H9 (cell line): ENCODE measurements at regions not wholly inside any gene's neighbourhood (a gene's known extent, or its start where the extent isn't known, plus 50 kb on each side); places are given as distances from the start of the nearest gene placed in this dataset.

Source experiments
- DNase-seq: peaks from one replicate; pipeline ENCODE4 v3.0.0-alpha.2; 2017
- H2AFZ ChIP-seq: one replicate; pipeline ENCODE4 v1.6.1; 2013; ENCODE audit warnings: mild to moderate bottlenecking, low read length, control low read depth, moderate library complexity
- H2AK5ac ChIP-seq: 2 replicates; pipeline ENCODE4 v1.6.1; 2013; ENCODE audit warnings: low read length, control low read depth, mixed read lengths; ENCODE audit not compliant: insufficient read length
- H2BK120ac ChIP-seq: one replicate; pipeline ENCODE4 v1.6.1; 2013; ENCODE audit warnings: low read depth, mild to moderate bottlenecking, low read length, control low read depth, inconsistent platforms; ENCODE audit not compliant: poor library complexity, severe bottlenecking
- H2BK12ac ChIP-seq: 2 replicates; pipeline ENCODE4 v1.6.1; 2013; ENCODE audit warnings: low read length, control low read depth, mixed read lengths, low read depth; ENCODE audit not compliant: insufficient read length
- H2BK15ac ChIP-seq: 2 replicates; pipeline ENCODE4 v1.6.1; 2013; ENCODE audit warnings: low read depth, low read length, control low read depth
- H2BK20ac ChIP-seq: one replicate; pipeline ENCODE4 v1.6.1; 2013; ENCODE audit warnings: low read depth, mild to moderate bottlenecking, low read length, control low read depth, inconsistent platforms; ENCODE audit not compliant: poor library complexity, severe bottlenecking
- H2BK5ac ChIP-seq: 2 replicates; pipeline ENCODE4 v1.6.1; 2013; ENCODE audit warnings: low read length, control low read depth, mixed read lengths; ENCODE audit not compliant: insufficient read length
- H3K14ac ChIP-seq: 2 replicates; pipeline ENCODE4 v1.6.1; 2013; ENCODE audit warnings: low read length, control low read depth; ENCODE audit not compliant: insufficient read depth
- H3K18ac ChIP-seq: 2 replicates; pipeline ENCODE4 v1.6.1; 2013; ENCODE audit warnings: low read depth, mild to moderate bottlenecking, mixed read lengths, low read length, control low read depth; ENCODE audit not compliant: insufficient read length
- H3K23ac ChIP-seq: 2 replicates; pipeline ENCODE4 v1.6.1; 2013; ENCODE audit warnings: low read length, control low read depth, mixed read lengths, low read depth; ENCODE audit not compliant: insufficient read length
- H3K23me2 ChIP-seq: 2 replicates; pipeline ENCODE4 v1.6.1; 2013; ENCODE audit warnings: low read depth, mild to moderate bottlenecking, mixed read lengths, low read length, control low read depth; ENCODE audit not compliant: insufficient read length, poor library complexity, severe bottlenecking
- H3K27ac ChIP-seq: 2 replicates; pipeline ENCODE4 v1.5.1; 2013; ENCODE audit warnings: low read length, control low read depth, mixed read lengths, low read depth; ENCODE audit not compliant: insufficient read length
- H3K27me3 ChIP-seq: 2 replicates; pipeline ENCODE4 v1.6.1; 2013; ENCODE audit warnings: low read length, control low read depth, inconsistent platforms; ENCODE audit not compliant: insufficient read depth
- H3K4ac ChIP-seq: 2 replicates; pipeline ENCODE4 v1.6.1; 2013; ENCODE audit warnings: low read depth, mild to moderate bottlenecking, control low read depth, inconsistent platforms, low read length, moderate library complexity
- H3K4me1 ChIP-seq: 2 replicates; pipeline ENCODE4 v1.6.1; 2013; ENCODE audit warnings: low read length, control low read depth, inconsistent platforms; ENCODE audit not compliant: insufficient read depth
- H3K4me2 ChIP-seq: 2 replicates; pipeline ENCODE4 v1.6.1; 2013; ENCODE audit warnings: low read length, control low read depth, mixed read lengths; ENCODE audit not compliant: insufficient read length, insufficient read depth
- H3K56ac ChIP-seq: 2 replicates; pipeline ENCODE4 v1.6.1; 2013; ENCODE audit warnings: low read depth, mild to moderate bottlenecking, mixed read lengths, low read length, control low read depth; ENCODE audit not compliant: insufficient read length
- H3K79me1 ChIP-seq: 2 replicates; pipeline ENCODE4 v1.6.1; 2013; ENCODE audit warnings: low read depth, mild to moderate bottlenecking, moderate library complexity, low read length, control low read depth, inconsistent platforms; ENCODE audit not compliant: insufficient read depth, poor library complexity, severe bottlenecking
- H3K79me2 ChIP-seq: 2 replicates; pipeline ENCODE4 v1.6.1; 2013; ENCODE audit warnings: low read length, control low read depth, inconsistent platforms; ENCODE audit not compliant: insufficient read depth
- H3K9ac ChIP-seq: 2 replicates; pipeline ENCODE4 v1.6.1; 2013; ENCODE audit warnings: low read length, control low read depth, mixed read lengths; ENCODE audit not compliant: insufficient read length; ENCODE audit errors: extremely low read depth
- H3K9me3 ChIP-seq: one replicate; pipeline ENCODE4 v1.6.1; 2013; ENCODE audit warnings: low read depth, low read length, inconsistent platforms; ENCODE audit not compliant: control insufficient read depth
- H3T11ph ChIP-seq: one replicate; pipeline ENCODE4 v1.6.1; 2013; ENCODE audit warnings: mild to moderate bottlenecking, low read length, control low read depth, inconsistent platforms
- H4K20me1 ChIP-seq: one replicate; pipeline ENCODE4 v1.6.1; 2013; ENCODE audit not compliant: control insufficient read depth, insufficient read length, insufficient read depth
- H4K5ac ChIP-seq: 2 replicates; pipeline ENCODE4 v1.6.1; 2013; ENCODE audit warnings: low read depth, mild to moderate bottlenecking, mixed read lengths, low read length, control low read depth; ENCODE audit not compliant: insufficient read length
- H4K8ac ChIP-seq: replicated peaks from 2 replicates; pipeline ENCODE4 v1.6.1; 2013; ENCODE audit warnings: low read length, control low read depth, mixed read lengths, low read depth; ENCODE audit not compliant: insufficient read length
- H4K91ac ChIP-seq: 2 replicates; pipeline ENCODE4 v1.6.1; 2013; ENCODE audit warnings: low read depth, mild to moderate bottlenecking, moderate library complexity, mixed read lengths, low read length, control low read depth; ENCODE audit not compliant: insufficient read length
- H3K27ac Mint-ChIP-seq, 3 experiments: 2 replicates in 2 of 3; 3 replicates in 1 of 3; pipeline ENCODE4 v1.8.0; 2020 to 2021; ENCODE audit warnings: mixed read lengths in 3 of 3, mild to moderate bottlenecking in 1 of 3, moderate library complexity in 1 of 3
- H3K27me3 Mint-ChIP-seq: 2 replicates; pipeline ENCODE4 v1.8.0; 2021; ENCODE audit warnings: low read depth, mild to moderate bottlenecking, moderate library complexity, mixed read lengths
- H3K36me3 Mint-ChIP-seq, 3 experiments: 2 replicates in 2 of 3; 3 replicates in 1 of 3; pipeline ENCODE4 v1.8.0; 2020 to 2021; ENCODE audit warnings: low read depth in 3 of 3, mixed read lengths in 3 of 3; ENCODE audit not compliant: insufficient read depth in 1 of 3
- H3K4me1 Mint-ChIP-seq, 2 experiments: 2 replicates each; pipeline ENCODE4 v1.8.0; 2020; ENCODE audit warnings: mixed read lengths in 2 of 2
- H3K4me3 Mint-ChIP-seq, 2 experiments: 2 replicates in 1 of 2; 3 replicates in 1 of 2; pipeline ENCODE4 v1.8.0; 2020 to 2021; ENCODE audit warnings: mild to moderate bottlenecking in 2 of 2, mixed read lengths in 2 of 2, moderate library complexity in 1 of 2
- H3K9me3 Mint-ChIP-seq, 2 experiments: 2 replicates in 1 of 2; 3 replicates in 1 of 2; pipeline ENCODE4 v1.8.0; 2020; ENCODE audit warnings: mild to moderate bottlenecking in 2 of 2, mixed read lengths in 2 of 2, moderate library complexity in 1 of 2
- WGBS: extraction: QIAGEN DNeasy Blood & Tissue Kit; methylation state at CpG from one replicate; pipeline ENCODE4 v1.1.7; 2013; ENCODE audit warnings: missing lambda C conversion rate, low lambda C conversion rate, mixed read lengths; ENCODE audit not compliant: insufficient read length; ENCODE audit errors: extremely low coverage; 5-methylcytosine and 5-hydroxymethylcytosine counted together
- TF ChIP-seq, protein P1 (sequence below): fragments of 200-600 bp; sonication (generic); conservative IDR thresholded peaks from 3 replicates; pipeline ENCODE4 v1.8.0; 2021; ENCODE audit warnings: antibody characterized with exemption, mild to moderate bottlenecking

DNA sequence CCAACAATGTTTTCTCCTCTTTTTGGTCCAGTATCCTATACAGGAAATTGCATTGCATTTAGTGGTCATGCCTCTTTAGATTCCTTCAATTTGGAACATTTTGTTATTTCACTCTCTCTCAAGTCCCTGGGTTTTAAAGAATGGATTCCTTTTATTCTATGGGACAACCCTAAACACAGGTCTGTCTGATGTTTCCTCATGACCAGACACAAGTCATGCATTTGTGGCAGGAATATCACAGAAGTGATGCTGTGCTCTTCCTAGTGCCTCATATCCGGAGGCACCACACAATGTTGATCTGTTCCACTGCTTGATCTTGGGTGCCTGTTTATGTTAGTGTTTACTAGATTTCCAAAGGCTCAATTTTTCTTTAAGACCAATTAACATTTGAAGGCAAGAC, 69.7 kb upstream of the H2AZ1 start:
- Histone ChIP-seq H2BK120ac (no peak overlapping the region), H4K91ac (no peak overlapping the region), H3K4me1 (0 out of 2 replicates have a peak, but pooled peaks cover 3% of the 10 kb centered on the region), H3T11ph (no peak overlapping the region), H2BK15ac (no peak overlapping the region), H3K27ac (no peak overlapping the region), H3K79me2 (no peaks in the 10 kb centered on the region), H4K5ac (no peak overlapping the region), H4K20me1 (no peaks in the 10 kb centered on the region), H2BK5ac (no peak overlapping the region), H3K56ac (no peak overlapping the region), H3K79me1 (no peaks in the 10 kb centered on the region), H4K8ac (no peak overlapping the region), H3K18ac (no peak overlapping the region), H2AK5ac (no peak overlapping the region), H3K23me2 (no peaks in the 10 kb centered on the region), H2AFZ (no peak overlapping the region), H3K23ac (no peak overlapping the region), H2BK12ac (no peak overlapping the region), H2BK20ac (no peak overlapping the region), H3K4ac (no peak overlapping the region), H3K9me3 (no peaks in the 10 kb centered on the region), H3K27me3 (no peaks in the 10 kb centered on the region), H3K14ac (no peak overlapping the region), H3K4me2 (no peak overlapping the region), H3K9ac (no peak overlapping the region)
- Mint-ChIP-seq H3K36me3 (peaks cover 2 to 15% (median 4%) of the 10 kb centered on the region in 3 experiments; a peak in 4 of 7 replicates), H3K9me3 (peaks cover 5 to 13% of the 10 kb centered on the region in 2 experiments; a peak in 4 of 5 replicates), H3K4me3 (no peak overlapping the region), H3K27ac (no peak overlapping the region), H3K27me3 (no peaks in the 10 kb centered on the region), H3K4me1 (peaks cover 10% of the 10 kb centered on the region in 2 experiments)
- DNase-seq: no peak
- TF ChIP-seq, protein P1, sequence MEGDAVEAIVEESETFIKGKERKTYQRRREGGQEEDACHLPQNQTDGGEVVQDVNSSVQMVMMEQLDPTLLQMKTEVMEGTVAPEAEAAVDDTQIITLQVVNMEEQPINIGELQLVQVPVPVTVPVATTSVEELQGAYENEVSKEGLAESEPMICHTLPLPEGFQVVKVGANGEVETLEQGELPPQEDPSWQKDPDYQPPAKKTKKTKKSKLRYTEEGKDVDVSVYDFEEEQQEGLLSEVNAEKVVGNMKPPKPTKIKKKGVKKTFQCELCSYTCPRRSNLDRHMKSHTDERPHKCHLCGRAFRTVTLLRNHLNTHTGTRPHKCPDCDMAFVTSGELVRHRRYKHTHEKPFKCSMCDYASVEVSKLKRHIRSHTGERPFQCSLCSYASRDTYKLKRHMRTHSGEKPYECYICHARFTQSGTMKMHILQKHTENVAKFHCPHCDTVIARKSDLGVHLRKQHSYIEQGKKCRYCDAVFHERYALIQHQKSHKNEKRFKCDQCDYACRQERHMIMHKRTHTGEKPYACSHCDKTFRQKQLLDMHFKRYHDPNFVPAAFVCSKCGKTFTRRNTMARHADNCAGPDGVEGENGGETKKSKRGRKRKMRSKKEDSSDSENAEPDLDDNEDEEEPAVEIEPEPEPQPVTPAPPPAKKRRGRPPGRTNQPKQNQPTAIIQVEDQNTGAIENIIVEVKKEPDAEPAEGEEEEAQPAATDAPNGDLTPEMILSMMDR: no peak
- WGBS: no CpG with 5 or more reads among the region's 1 CpG
